Effector CD8-positive, alpha-beta T cell (primary cell): ENCODE measurements at regions not wholly inside any gene's neighbourhood (a gene's known extent, or its start where the extent isn't known, plus 50 kb on each side); places are given as distances from the start of the nearest gene placed in this dataset.
"Not testable (repeated sequence)": the region's sequence is repeated elsewhere in the genome, so short reads cannot be mapped to it uniquely, and the experiment has no call there.

Source experiments
- DNase-seq: peaks from one replicate; lab custom pipeline; 2025; lab: John Stamatoyannopoulos, UW

DNA sequence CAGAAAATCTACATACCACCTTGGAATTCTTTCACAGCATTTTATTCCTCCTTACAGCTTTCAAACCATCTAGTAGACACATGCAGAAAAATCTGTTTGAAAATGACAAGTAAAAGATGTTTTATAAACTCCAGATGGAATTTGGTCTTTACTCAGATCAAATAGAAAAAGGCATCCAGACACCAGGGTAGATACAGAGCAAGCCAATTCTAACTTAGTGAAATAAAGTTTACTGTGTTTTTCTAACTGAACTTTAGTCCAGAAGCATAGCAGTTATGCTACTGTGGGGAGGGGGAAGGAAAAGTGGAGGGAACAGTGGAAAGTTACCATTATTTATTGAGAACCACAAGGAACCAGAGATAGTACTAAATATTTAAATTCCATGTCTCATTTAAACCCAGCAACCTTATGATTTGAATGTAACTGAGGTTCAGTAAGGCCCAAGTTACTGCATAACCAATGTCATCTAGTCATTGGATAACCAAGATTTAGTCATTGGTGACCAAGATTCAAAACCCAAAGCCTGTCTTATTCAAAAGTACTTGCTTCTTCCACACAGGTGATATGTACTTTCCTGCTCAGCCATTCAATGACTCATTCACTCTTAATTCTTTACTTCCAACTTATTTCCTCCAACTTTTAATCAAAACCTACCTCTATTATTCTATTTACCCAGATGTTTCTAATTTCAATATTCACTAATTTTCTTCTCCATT lies 57.7 kb downstream of the RAD51AP2 start:
- DNase-seq: no peak

DNA sequence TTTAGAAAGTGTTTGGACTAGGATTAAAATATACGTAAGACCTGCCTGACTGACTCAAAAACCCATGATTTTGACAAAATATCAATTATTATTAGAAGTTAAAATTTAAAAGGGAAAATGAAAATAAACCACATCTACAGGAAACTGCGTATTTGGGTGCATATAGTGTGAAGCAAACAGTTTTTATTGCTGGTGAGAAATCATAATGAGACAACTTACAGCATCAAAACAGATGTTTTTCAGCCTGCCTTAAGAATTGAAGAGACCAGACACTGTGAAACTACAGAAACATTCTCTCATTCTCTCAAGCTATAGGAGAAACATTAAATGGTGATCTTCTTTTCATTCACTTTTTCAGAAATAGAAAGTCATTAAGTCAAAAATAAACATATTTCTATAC lies 62.9 kb downstream of the RAD51AP2 start:
- no peak for DNase-seq

DNA sequence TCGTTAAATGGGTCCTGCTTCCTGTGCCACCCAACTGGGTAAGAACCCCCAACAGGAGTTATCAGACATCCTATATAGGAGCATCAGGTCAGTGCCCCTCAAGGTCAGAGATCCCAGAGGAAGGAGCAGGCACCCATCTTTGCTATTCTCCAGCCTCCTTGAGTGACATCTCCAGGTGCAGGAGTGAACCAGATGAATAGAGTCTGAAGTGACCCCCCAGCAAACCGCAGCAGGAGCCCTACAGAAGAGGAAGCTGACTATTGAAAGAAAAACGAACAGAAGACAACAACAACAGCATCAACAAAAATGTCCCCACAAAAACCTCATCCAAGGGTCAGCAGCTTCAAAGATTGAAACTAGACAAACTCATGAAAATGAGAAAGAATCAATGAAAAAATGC lies 72.0 kb downstream of the RAD51AP2 start:
- DNase-seq: not testable (repeated sequence)

DNA sequence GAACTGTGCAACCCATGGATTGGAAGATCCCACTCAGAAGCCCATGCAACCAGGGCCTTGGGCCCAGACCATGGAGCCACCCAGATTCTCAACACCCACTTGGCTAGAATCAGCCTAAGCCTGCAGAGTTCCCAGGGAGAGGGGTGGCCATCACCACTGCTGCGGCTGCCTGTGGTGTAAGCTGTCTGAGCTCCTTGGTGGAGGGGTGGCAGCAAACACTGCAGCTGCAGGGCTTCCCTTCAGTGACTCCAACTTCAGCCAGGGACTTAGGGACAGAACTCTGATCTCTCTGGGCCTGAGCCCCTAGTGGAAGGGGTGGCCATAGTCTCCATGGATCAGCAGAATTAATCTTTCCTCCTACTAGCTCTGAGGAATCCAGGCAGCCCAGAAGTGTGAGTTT lies 72.5 kb downstream of the RAD51AP2 start:
- no peak for DNase-seq

DNA sequence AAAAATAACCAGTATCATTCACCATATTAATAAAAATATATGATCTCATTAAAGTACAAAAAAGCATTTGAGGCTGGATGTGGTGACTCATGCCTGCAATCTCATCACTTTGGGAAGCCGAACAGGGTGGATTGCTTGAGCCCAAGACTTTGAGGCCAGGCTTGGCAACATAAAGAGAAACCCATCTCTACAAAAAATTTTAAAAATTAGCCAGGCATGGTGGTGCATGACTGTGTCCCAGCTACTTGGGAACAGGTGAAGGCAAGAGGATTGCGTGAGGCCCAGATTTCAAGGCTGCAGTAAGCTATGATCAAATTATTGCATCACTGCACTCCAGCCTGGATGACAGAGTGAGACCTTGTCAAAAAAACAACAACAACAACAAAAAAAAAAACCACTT lies 75.9 kb downstream of the RAD51AP2 start:
- DNase-seq: no peak

DNA sequence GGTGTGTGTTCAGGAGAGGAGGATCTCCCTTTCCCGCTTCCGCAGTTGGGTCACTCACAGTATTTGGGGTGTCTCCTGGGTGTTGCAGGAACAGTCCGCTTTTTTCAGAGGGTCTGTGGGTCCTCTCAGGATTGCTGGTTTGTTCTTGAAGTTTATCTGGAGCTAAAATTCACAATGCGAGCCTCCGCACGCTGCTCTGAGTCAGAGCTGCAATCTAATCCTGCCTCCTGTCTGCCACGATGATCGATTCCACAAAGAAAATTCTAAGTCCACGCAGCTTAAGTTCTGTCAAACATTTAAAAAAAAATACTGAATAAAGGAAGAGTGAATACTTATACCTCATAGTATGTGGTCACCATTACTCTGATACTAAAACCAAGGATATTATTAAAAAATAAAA lies 76.5 kb downstream of the RAD51AP2 start:
- DNase-seq: no peak

DNA sequence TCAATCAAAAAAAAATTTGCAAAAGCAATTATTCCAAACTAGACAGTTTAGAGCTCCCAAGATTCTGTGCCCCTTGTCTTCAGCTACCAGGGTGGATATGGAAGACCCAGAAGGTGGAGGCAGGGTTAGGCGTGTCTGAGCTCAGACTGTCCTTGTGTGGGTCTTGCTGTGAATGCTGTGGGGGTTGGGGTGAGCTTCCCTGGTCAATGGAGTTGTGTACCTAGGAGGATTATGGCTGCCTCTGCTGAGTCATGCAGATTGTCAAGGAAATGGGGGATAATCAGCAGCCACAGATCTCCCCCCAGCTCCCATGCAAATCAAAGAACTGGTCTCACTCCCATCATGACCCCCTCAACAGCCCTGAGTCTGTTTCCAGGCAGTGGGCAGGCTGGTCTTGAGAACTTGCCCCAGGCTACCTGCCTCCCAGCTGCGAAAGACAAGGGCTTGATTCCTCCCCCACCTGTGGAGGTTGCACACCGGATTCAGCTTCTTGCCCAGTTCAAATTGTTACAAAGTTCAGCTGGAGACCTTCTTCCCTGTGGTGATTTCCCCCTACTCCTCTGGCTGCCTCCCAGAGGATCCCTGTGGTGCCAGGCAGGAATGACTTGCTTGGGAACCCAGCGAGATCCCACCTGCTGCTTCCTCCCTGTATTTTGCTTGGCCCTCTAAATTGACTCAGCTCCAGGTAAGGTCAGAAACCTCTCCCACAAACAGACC lies 77.0 kb downstream of the RAD51AP2 start:
- DNase-seq: no peak

DNA sequence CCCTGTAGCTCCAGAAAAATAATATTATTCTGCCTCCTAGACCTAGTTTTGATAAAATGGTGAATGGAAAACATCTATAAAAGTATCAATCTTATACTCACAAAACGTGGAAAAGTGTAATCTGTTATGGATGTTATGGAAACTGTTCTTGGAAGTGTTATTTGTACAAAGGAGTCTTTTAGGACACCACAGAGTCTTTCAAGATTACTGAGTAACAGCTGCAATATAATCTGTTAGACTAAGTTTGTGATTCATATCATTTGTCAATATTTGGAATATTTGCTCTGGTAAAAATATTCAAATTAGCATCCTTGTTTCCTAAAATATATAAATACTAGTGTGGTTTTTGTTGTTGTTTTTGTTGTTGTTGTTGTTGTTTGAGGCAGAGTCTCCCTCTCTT lies 87.9 kb downstream of the RAD51AP2 start:
- DNase-seq: no peak

DNA sequence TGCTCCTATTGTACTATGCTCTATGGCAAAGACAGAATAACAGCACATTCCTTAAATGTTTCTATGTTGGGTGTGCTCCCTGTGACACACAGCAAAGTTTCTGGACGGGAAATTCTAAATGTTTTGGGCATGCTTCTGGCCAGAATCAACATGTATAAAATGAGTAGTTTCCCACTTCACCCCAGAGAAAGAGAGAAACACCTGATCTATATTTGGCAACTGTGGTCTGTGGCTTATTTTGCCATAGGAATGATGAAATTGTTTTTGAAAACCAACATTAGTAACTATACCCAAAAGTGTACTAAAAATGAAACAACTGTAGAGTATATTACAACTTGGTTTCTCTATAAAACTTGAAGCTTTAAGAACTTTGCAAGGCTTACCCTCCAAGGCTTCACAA lies 89.1 kb downstream of the RAD51AP2 start:
- DNase-seq: no peak

DNA sequence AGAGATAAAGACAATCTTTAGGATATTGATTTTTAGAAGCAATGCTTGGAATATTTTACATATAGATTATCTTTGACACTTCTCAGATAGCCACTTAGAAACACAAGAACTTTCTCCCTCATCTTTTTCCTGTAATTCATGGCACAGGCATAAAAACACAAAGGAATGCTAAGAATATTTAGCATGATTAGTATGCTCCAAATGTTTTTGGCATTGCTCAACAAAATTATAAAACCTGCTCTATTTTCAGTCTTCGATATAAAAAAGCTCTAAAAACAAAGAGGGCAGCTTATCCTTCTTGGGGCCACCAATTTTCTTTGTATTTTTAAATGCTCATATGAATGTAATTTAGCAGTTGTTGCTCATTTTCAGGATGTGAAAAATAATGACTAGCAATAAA lies 90.8 kb downstream of the RAD51AP2 start:
- DNase-seq: no peak

DNA sequence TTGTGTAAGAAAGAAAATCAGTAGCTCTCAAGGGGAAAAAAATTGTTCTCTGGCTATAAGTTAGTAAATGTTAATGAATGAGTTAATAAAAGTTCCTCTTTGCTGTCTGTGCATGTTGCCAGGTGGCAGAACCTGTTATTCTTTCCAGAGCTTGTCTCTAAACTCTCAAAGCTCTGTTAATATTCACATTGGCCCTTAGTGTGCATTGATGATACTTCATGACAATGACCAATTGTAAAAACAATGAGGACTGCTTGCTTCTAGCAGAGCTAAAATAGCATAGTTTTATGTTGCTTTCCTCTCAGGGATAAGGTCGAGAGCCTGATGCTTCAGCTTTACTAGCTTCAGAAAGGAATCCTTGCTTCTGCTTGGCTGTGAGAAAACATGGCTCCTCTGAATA lies 91.5 kb downstream of the RAD51AP2 start:
- no peak for DNase-seq

DNA sequence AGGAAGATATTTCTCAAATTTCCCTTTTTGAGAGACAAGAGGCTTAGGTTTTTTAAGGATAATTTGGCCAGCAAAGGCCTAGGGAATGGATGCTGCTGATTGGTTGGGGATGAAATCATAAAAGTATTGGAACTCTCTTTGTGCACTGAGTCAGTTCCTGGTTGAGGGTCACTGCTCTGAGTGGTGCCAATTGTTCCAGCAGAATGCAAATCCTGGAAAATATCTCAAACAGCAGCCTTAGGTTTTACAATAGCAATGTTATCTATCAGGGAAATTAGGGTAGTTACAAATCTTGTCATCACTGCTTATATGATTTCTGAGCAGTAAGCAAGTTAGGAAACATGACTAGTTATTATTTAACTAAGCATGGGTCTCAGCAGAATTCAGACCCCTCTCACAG lies 96.2 kb downstream of the RAD51AP2 start:
- DNase-seq: no peak

DNA sequence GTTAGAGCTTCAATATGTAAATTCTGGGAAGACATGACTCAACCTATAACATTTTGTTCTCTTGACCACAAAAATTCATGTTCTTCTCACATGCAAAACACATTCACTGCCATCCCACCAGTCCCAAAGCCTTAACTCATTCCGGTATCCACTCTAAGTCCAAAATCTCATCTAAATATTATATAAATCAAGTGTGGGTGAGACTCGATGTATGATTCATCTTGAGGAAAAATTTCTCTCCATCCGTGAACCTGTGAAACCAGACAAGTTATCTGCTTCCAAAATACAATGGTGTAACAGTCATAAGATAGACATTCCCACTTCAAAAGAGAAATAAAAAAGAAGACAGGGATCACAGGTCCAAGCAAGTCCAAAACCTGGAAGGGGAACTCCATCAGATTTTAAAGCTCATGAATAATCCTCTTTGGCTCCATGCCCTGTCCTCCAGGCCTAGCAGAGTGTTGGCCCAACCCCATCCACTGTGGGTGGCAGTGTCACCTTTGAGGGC lies 101.3 kb downstream of the RAD51AP2 start:
- DNase-seq: no peak

DNA sequence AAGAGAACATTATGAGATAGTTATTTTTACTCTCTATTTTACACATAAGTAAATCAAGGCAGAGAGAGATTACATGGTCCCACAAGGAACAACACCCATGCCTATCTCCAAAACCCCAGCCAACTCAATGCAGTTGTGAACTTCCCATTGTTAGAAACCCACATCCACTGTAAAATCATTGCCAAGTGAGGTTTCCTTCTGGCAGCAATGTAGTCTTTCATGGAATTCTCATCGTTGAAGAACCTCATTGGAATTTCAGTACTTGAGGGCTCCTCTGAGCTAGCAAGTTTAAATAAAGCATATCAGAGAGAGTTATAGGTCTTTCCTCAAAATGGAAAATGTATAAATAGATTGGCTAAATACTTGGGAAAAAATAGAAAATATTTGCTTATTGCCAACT lies 105.2 kb downstream of the RAD51AP2 start:
- DNase-seq: no peak

DNA sequence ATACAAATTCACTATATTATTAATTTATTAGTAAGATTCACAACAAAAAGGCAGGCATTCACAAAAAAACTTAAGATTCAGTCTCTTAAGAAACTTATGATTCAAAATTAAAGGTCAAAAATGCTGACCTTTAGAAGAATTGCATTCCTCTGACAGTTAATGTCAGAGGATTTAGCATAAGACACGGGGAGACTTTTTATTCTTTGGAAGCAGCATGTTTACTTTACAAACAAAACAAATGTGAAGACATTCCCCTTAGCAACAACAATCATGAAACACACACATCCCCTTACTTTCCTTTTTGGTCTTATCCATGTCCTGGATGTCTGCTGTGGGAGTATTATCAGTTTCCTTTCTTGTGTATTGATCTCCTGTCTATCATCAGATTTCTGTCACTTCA lies 117.1 kb downstream of the RAD51AP2 start:
- DNase-seq: no peak

DNA sequence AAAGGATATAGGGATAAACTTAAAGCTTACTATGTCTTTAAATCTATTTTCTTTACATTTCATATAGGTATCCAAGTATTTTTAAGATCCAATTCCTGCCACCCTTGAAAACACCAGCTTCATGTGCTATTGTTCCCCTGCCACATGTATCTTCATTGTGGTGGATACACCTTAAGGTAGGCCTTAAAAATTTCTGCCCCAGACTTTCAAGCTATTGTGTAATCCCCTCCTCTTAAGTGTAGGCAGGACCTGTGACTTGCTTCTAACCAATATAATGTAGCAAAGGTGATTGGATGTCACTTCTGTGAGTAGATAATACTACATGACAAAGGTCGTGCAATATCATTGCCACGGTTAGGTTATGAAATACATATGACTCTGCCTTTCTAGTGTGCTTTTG lies 119.5 kb downstream of the RAD51AP2 start:
- DNase-seq: no peak

DNA sequence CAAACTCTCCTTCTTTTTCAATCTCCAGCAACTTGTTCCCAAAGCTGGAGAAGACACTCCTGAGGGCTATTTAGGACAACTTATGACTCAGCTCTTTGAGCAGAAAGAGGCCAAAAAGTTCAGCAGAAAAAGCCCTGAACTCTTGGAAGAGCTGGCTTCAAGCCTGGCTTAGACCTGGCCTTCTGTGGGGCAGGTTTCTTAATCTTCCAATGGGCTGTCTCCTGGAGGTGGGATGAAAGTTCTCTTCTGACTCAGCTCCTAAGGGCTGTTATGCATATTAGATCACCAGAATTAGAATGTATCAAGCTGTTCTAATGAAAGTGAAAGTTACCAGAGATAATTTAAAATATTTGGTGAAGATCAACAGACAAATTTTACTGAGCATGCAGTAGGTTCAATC lies 129.4 kb downstream of the RAD51AP2 start:
- DNase-seq: no peak

DNA sequence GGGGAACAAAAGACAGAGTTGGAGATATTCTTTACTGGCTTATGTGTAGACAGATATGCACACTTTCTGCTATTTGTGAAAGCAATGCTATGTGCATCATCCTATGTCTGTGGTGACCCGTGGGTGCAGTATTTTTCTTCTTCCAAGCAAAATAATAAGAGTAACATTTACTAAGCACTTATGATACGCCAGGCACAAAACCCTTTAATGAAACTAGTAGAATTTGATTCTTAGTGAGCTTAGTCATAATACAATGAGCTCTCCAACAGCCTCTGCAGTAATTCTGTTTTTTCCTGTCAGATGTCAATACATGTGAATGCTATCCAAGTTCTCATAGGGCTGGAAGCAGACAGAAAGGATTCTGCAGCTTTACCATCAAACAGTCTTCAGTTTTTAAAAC lies 130.6 kb downstream of the RAD51AP2 start:
- no peak for DNase-seq

DNA sequence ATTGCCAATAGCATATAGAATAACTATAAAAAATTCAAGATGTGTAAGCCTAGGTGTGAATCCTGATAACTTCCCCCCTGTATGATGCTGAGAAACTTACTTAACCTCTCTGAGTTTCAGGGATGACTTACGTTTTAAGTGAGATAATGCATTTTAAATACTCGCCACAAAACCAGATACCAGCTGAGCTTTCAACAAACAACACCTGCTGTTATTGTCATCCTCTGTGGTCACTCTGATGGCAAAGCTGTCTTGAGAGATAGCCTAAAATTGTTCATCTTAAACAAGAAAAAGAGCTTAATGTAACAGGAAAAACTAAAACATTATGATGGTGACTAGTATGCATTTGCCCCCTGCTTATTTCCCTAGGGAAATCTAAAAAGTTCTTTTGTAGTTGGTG lies 131.5 kb downstream of the RAD51AP2 start:
- no peak for DNase-seq

DNA sequence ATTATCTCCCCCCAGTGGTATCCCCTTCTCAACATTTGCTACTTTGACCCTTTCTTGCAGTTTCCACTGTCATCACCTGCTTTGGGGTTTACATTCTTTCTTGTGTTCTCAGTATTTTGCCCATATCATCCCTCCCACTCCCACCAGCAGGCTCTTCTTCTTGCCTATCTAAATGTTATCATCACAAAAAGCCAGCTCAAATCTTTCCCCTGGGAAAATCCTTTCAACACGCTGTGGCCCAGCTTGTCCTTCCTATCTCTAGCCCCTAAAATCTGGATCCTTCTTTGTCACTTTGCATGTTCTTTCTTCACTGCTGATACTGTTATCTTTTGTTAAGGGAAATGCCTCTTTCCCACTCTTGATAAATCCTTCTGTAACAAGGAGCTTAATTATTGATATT lies 138.2 kb downstream of the RAD51AP2 start:
- no peak for DNase-seq

DNA sequence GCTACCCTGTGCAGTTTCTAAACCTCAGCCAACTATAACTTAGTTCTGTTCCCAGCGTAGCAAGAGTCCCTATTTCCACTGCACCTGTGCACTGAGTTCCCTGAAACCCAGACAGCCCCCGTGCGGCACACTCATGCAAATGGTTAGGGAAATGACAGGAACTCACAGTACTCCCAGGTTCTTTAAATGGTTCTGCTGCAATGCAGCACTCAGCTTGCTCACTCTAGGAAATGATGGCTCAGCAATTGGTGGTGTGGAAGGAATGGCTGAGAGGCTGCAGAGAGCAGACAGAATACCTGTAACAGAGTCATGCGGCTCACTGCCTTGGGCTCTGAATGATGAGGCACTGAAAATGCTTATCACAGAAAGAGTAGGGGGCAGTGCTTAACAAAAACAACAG lies 143.0 kb downstream of the RAD51AP2 start:
- no peak for DNase-seq

DNA sequence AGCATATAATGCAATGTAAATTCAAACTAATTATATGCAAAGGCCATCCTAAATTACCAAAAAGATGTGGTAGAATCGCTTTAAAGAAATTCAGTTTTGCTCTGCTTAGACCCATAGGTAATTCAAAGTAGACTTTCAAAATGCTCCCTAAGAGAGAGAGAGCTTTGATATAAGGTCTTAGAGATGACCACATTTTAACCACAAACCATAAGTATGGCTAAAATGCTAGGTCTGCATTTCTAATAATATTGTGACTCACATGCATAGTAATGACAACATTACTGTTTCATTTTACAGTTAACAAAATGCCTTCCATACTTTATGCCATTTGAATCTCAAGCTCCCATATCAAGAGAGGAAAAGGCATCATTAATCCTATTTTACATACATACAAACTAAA lies 144.5 kb downstream of the RAD51AP2 start:
- DNase-seq: no peak

DNA sequence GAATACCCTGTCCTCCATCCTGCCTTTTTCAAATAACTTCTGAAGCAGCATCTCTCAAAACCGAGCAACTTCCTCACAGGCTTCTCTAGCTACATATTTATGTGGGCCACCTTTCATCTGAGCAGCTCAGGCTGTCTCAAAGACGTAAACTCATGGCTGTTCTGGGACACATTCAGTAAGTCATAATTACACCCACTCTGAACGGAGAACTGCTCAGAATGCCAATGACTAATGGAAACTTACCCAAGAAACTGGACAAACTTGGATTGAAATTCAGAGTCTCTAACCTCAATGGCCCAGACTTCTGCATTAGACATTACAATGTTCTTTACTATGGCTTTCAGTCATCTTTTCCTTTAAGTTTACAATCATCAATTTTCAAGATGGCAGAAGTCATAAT lies 145.2 kb downstream of the RAD51AP2 start:
- DNase-seq: no peak

DNA sequence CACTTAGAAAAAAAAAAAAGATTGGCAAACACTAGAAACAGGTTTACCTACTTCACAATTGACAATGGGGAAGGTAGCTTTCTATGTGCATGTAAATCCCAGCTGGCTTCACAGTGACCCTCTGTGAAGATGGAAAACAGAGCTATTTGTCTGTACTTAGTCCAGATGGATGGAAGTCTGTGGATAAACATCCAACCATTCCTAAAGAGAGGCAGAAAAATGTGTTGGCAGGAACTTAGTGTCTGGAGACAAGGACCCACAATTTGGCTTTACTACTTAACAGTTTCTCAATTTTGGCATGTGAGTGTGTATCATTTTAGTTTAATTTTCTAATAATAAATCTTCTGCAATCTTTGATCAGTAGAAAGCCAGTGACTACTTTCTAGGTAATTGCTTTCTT lies 154.4 kb downstream of the RAD51AP2 start:
- no peak for DNase-seq
